ENCODE measurements at regions not wholly inside any gene's neighbourhood (a gene's known extent, or its start where the extent isn't known, plus 50 kb on each side); places are given as distances from the start of the nearest gene placed in this dataset.

DNA sequence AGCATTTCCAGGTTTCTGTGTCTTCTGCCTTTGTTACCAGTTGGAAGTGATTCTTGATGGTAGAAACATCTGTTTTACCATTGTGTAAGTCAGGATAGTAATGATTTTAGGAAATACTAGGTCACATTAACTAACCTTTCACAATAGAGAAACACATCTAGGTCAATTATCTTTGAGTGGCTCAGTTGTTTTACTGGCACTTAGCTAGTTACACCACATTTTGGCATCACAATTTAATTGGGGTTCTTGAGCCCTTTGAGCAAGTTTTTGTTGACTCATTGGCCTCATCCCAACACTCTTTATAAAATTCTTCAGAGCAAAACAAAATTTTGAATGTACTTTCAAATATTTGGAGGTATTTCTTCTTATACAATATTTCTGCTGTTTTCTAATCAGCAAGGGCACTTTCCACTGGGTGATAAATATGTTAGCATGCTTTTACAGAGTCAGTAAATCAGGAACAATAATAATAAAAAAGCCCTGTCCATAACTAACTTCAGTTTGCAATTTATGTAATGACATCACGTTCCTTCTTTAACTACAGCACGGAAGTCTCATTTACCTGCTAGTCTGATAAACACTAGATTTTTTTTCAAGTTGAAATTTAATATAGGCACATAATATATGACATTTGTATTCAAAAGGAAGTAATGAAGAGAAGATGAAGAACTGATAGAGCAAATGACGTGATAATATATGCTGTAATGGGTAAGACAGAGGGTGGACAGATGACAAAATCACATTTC is 64.8 kb upstream of the GK2 start:
- intact Hi-C loops (cut with DNase I; ENCODE audit: low total_unique reads): no loop called here
- TF ChIP-seq, protein P1, sequence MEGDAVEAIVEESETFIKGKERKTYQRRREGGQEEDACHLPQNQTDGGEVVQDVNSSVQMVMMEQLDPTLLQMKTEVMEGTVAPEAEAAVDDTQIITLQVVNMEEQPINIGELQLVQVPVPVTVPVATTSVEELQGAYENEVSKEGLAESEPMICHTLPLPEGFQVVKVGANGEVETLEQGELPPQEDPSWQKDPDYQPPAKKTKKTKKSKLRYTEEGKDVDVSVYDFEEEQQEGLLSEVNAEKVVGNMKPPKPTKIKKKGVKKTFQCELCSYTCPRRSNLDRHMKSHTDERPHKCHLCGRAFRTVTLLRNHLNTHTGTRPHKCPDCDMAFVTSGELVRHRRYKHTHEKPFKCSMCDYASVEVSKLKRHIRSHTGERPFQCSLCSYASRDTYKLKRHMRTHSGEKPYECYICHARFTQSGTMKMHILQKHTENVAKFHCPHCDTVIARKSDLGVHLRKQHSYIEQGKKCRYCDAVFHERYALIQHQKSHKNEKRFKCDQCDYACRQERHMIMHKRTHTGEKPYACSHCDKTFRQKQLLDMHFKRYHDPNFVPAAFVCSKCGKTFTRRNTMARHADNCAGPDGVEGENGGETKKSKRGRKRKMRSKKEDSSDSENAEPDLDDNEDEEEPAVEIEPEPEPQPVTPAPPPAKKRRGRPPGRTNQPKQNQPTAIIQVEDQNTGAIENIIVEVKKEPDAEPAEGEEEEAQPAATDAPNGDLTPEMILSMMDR (IDR thresholded peaks at IDR 0.05): no peak
- no peak for TF ChIP-seq POLR2A (IDR thresholded peaks at IDR 0.05)
- 67 to 68% methylated on average over 3 of the region's 3 CpGs for WGBS, 2 donors
- DNase-seq (ENCODE audit: low spot score in 2 of 2): peak in 1 of 2 donors; percentile 30
- no peak overlapping the region for H3K4me3 ChIP-seq (ENCODE audit: low read depth, poor library complexity, severe bottlenecking)

DNA sequence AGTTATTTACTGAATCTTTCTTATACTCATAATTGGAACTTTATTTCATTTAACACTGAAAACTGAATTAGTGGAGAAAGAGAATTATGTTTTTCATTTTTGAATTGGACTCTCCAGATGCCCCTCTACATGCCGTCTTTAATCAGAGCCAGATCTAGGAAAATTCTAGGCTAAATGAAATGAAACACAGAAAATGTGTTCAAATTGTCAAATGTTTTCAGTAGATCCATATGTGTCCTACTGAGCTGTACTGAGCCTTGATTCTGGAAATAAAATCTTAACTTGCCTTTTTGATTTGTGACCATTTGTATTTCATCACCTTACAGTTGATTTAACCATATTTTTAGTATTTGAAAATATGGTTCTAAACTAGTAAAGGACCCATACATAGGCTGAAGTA is 64.0 kb upstream of the GK2 start:
- DNase-seq (ENCODE audit: low spot score in 2 of 2): no peak
- no peak overlapping the region for H3K4me3 ChIP-seq (ENCODE audit: low read depth, poor library complexity, severe bottlenecking)
- intact Hi-C loops (cut with DNase I; ENCODE audit: low total_unique reads): no loop called here
- TF ChIP-seq POLR2A (IDR thresholded peaks at IDR 0.05): no peak
- TF ChIP-seq, protein P1 (IDR thresholded peaks at IDR 0.05): no peak
- WGBS, 2 donors: 61 to 63% methylated on average over 1 of the region's 1 CpG

DNA sequence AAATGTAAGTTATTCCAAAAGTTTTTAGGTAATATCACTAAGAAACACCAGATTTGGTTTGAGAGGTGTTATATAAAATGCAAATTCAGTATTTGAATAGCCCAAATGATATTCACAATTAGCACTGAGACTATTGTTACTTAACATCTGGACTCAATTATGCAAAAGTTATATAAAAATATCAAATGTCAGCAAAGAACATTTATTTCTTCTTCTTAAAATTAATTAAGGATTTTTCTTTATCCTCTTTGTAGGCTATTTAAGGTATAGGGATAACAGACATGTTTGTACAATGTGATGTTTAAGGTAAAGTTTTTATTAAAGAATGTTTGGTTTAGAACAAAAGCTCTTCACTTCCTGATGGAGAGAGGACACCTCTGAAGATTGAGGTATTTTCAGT is 63.3 kb upstream of the GK2 start:
- DNase-seq (ENCODE audit: low spot score in 2 of 2): no peak
- H3K4me3 ChIP-seq (ENCODE audit: low read depth, poor library complexity, severe bottlenecking): no peak overlapping the region
- intact Hi-C loops (cut with DNase I; ENCODE audit: low total_unique reads): no loop called here
- TF ChIP-seq POLR2A (IDR thresholded peaks at IDR 0.05): no peak
- TF ChIP-seq, protein P1 (IDR thresholded peaks at IDR 0.05): no peak

DNA sequence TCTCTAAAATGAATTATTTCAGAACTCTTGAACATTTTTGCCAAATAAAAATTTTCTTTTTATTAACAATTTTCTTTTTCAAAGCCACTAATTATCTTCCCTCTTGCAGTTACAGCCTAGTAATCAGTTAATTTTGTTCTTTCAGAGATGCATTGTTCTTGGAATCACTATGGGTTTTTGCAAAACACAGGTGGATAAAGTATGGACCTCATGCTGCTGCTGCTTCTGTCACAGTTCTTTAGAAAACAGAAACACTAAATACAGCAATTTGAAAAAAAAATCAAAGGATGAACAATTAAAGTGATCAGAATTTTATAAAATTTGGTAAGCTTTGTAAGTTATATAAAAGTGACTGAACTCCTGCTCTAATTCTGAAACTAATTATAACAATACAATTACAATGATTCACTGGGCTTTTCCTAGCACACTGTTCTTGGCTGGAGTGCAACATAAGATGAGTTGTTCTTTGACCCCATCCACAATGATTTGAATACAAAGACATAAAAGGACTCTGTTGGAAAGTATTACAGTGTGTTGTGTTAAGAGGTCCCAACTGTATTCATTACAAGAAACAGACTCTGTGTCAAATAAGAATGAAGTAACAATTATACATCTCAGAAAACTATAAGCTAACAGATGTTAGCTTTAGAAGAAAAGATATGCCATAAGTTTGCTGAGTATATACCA is 59.4 kb upstream of the GK2 start:
- H3K4me3 ChIP-seq (ENCODE audit: low read depth, poor library complexity, severe bottlenecking): no peak overlapping the region
- TF ChIP-seq, protein P1 (IDR thresholded peaks at IDR 0.05): no peak
- no peak for TF ChIP-seq POLR2A (IDR thresholded peaks at IDR 0.05)
- intact Hi-C loops (cut with DNase I; ENCODE audit: low total_unique reads): no loop called here
- no peak for DNase-seq (ENCODE audit: low spot score in 2 of 2)

DNA sequence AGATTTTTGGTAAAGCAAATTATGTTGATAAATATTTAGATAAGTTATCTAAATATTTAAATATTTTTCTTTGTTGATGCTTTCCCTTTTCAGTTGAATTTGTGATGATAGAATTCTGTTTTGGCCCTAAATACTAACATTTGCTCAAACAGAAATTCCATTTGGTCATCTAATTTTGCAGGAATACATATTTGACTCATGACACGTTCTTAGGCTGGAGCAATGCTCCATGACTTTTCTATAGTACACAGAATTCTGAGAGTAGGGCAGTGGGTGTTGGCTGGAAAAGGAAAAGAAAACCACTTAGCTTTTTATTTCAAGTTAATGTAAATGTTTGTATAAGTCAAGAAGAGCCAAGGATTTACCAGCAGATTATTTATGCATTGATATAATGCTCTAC is 58.6 kb upstream of the GK2 start:
- no peak overlapping the region for H3K4me3 ChIP-seq (ENCODE audit: low read depth, poor library complexity, severe bottlenecking)
- WGBS, 2 donors: 58 to 73% methylated on average over 1 of the region's 1 CpG
- intact Hi-C loops (cut with DNase I; ENCODE audit: low total_unique reads): no loop called here
- no peak for DNase-seq (ENCODE audit: low spot score in 2 of 2)
- no peak for TF ChIP-seq POLR2A (IDR thresholded peaks at IDR 0.05)
- TF ChIP-seq, protein P1 (IDR thresholded peaks at IDR 0.05): no peak
